Posterior cingulate gyrus (tissue), 11 donors: ENCODE measurements at regions not wholly inside any gene's neighbourhood (a gene's known extent, or its start where the extent isn't known, plus 50 kb on each side); places are given as distances from the start of the nearest gene placed in this dataset.
"Not testable (repeated sequence)": the region's sequence is repeated elsewhere in the genome, so short reads cannot be mapped to it uniquely, and the experiment has no call there.

Experiments
- DNase-seq, 10 donors: peaks; one replicate each; pipeline versions ENCODE4 v3.0.0 to v3.0.0-alpha.2; 2020 to 2021; ENCODE audit warnings: mixed read lengths in 3 of 10
- intact Hi-C: fragments of 100-400 bp; cut with DNase I; formaldehyde crosslinking; loops from one replicate; pipeline ENCODE4 v1.15.1; 2023

DNA sequence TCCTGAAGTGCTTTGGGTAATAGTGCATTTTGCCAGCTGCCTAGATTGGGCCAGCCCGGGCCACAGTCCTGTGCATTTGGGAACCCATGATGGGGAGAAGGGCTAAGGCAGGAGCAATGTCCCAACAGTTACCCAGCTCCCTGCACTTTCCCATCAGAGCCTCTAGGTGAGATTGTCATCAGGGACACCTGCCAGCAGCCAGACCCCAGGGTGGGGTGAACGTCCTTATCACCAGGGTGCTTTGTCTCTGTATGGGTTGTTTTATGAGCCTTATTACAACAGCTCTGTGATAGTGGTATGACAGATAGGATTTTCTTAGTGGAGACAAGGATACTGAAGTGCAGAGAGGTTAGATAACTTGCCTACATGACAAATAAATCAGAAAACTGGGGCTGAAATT, 365.7 kb downstream of the OSTF1 start:
- peak in 1 of 10 donors; percentile 20 for DNase-seq
- intact Hi-C loops: no loop called here

- intact Hi-C loops: no loop called here
- no peak for DNase-seq
Measured at GRCh38 chr9:75454891-75455290, 366.6 kb downstream of the OSTF1 start.

- intact Hi-C loops: no loop called here
- no peak for DNase-seq
Measured at GRCh38 chr9:75455444-75455921, 367.2 kb downstream of the OSTF1 start.

- intact Hi-C loops: no loop called here
- DNase-seq: no peak
Measured at GRCh38 chr9:75456698-75457097, 368.4 kb downstream of the OSTF1 start.

DNA sequence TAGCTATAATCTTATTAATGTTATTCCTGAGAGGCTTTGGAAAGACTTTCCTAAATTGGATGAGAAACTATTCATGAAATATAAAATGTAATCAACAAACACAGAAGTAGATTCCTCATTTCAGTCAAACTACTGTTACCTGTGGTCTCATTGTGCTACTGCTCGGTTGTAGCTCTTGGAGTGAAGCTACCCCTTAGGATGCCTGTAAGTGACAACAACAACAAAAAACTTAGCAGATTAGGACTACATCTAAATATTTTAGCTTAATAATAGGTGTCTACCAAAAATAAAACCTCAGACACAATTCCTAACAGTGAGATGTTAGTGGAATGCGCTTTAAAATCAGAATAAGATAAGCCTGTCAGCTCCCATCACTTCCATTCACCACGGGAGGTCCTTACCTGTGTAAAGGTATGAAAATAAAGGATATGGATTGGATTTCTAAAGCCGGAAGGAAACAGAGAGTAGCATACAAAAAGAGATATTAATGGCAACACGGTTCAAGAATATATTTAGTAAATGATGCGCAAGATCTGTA, 369.2 kb downstream of the OSTF1 start:
- intact Hi-C loops: no loop called here
- DNase-seq: no peak

DNA sequence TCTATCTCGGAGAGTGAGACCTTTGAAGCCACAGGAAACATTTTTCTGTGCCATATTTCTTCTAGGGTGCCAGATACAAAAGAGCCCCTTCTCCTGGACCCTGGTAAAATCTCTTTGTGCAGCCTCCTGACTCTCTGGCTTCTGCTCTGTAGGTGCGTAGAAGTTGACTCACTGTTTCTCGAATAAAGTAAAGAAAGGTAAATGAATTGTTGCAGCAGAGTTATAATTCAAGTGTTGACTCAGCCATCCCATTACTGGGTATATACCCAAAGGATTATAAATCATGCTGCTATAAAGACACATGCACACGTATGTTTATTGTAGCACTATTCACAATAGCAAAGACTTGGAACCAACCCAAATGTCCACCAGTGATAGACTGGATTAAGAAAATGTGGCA, 371.0 kb downstream of the OSTF1 start:
- intact Hi-C loops, DNase-seq: not testable (repeated sequence)

GRCh38 chr9:75461183-75461582, 372.9 kb downstream of the OSTF1 start:
- no peak for DNase-seq
- intact Hi-C loops: no loop called here

DNA sequence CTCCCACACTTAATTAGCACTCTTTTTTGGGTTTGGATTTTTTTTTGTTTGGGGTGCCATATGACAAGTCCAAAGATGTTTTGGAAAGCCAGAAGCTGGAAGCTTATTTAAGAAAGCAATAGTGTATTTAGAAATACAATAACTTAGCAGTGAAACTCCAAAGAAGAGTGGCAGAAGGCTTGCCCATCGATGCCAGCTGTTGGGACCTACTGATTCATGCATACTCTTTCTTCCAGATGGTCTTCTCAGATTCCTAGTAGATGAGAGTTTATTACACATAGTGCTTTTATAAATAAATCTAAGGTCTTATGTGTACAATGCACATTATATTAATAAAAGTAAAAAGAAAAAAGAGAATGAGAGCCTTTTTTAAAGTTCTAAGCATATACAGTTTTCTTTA, 374.6 kb downstream of the OSTF1 start:
- intact Hi-C loops: no loop called here

GRCh38 chr9:75463871-75464270, 375.6 kb downstream of the OSTF1 start:
- intact Hi-C loops: no loop called here
- DNase-seq: no peak

More for the DNA sequence above, 374.6 kb downstream of the OSTF1 start:
- DNase-seq: no peak

GRCh38 chr9:75464726-75465125, 376.4 kb downstream of the OSTF1 start:
- DNase-seq: no peak
- intact Hi-C loops: no loop called here

- no peak for DNase-seq
- intact Hi-C loops: no loop called here
Measured at GRCh38 chr9:75467142-75467541, 378.8 kb downstream of the OSTF1 start.

DNA sequence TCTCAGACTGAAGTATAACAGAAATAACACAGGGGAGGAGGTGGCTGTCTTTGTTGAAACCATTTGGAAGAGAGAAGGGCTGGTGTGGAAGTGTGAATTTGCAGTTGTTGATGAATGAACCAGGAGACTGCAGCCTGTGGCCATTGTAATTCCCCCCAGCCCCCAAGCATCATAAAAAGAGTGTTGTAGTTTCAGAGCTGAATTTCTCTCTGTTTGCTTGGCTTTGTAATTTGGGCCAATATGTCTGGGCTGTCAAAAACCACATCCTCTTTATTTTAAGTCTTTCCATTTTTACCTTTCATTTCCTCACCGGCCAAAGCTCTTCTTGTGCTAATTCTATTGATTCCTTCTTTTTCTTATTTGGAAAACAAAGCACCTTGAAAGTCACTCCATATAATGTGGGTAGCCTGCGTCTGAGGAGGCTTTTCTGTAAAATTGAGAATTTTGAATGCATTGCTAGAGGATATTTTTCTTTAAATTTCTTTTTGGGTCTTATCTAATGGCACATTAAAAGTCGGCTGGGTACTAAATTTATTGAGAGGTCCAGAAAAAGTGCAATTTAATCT, 383.3 kb downstream of the OSTF1 start:
- intact Hi-C loops: no loop called here
- no peak for DNase-seq

DNA sequence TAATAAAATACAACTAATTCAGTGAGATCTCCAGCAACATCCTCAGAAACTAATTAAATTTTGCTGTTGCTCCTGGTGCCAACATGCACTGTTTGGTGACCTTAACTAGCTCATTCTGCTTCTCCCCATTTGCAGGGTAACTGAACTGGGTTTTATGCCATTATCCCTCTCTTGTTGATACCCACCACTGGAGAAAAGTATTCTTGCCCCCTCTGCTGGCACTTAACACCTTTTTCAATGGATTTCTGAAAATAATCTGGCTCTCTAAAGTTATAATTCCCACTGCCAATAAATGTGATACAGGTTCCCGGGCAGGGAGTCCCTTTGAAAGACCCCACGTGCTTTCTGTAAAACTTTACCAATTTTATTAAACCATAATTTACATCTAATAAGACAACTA, 394.3 kb downstream of the OSTF1 start:
- no peak for DNase-seq
- intact Hi-C loops: no loop called here

GRCh38 chr9:75483636-75484035, 395.3 kb downstream of the OSTF1 start:
- no peak for DNase-seq
- intact Hi-C loops: no loop called here

DNA sequence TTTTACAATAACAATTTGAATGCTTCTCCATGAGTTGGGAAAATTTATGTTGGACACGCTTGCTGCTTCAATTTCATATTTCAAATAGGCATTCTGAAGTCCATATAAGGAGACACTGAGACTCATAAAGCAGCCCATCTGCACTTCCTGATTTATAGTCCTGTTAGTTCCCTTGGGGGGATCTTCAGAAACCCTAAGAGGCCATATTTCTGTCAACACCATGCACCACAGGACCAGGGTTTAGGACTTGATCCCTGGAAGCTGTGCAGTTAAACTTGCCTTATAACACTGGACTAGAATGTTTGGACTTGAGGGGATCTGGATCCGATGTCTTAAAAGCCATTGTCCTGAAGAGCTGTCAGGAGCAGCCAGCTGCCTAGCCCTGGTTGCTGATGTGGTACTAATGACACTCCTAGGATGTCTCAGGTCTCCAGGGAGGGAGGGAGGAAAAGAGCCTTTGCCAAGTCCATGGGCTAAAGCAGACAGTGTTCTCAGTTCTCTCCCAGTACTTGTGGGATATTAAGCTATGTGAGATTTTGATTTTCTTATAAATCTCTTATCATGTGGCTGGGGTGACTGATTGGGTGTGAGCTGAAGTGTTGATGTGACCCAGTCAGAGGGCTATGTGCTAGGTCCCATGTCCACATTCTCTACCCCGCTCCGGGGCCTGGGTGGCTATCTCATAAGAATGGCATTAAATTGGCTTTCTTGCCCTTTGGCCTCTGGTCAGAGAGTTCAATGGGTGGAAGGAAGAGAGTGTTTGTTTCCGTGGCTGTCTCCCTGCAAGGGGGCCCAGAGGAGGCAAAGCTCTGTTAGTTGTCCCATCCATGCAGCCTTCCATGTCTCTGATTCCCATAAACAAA, 399.8 kb downstream of the OSTF1 start:
- peak in 1 of 10 donors; percentile 64 for DNase-seq
- intact Hi-C loops: no loop called here

- intact Hi-C loops: no loop called here
- DNase-seq: peak in 7 of 10 donors; percentile 10 to 80 (median 11)
Measured at GRCh38 chr9:75488719-75489110, 400.4 kb downstream of the OSTF1 start.

GRCh38 chr9:75490326-75490725, 400.1 kb upstream of the PCSK5 start:
- intact Hi-C loops: no loop called here
- no peak for DNase-seq

GRCh38 chr9:75491533-75491932, 398.9 kb upstream of the PCSK5 start:
- intact Hi-C loops: no loop called here
- DNase-seq: no peak

- no peak for DNase-seq
- intact Hi-C loops: no loop called here
Measured at GRCh38 chr9:75499812-75500211, 390.7 kb upstream of the PCSK5 start.

DNA sequence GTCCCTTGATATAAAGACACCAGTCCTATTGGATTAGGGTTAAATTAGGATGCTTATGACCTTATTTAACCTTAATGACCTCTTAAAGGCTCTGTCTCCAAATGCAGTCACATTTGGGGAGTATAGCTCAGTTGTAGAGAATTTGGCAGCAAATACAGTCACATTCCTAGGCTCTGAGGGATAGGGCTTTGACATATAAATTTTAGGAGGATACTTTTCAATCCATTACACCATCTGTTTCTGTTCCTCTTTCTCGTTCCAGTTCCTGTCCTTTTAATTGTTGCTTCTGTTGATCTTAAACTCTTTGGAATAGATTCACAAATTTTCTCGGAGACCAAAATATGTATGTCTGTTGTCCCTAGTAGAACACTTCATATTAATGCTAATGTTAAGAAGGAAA, 390.0 kb upstream of the PCSK5 start:
- no peak for DNase-seq
- intact Hi-C loops: no loop called here

DNA sequence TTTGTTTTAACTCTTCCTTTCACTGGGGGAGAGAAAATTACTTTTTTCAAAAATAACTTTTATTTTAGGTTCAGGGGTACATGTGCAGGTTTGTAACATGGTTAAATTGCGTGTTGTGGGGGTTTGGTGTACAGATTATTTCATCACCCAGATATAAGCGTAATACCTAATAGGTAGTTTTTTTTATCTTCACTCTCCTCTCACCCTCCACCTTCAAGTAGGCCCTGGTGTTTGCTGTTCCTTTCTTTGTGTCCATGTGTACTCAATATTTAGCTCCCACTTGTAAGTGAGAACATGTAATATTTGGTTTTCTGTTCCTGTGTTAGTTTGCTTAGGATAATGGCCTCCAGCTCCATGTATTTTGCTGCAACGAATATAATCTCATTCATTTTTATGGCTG, 389.5 kb upstream of the PCSK5 start:
- DNase-seq, intact Hi-C loops: not testable (repeated sequence)

GRCh38 chr9:75504721-75505120, 385.8 kb upstream of the PCSK5 start:
- intact Hi-C loops: no loop called here
- DNase-seq: no peak
